K562 (cell line): ENCODE measurements at regions not wholly inside any gene's neighbourhood (a gene's known extent, or its start where the extent isn't known, plus 50 kb on each side); places are given as distances from the start of the nearest gene placed in this dataset.
A peak's percentile ranks its signal among the peaks of the same experiment; 100 is the strongest.

ENCODE experiments used
- ATAC-seq: fragments of 200-7000 bp; cut with Tn5 transposase; 3 replicates; pipeline ENCODE4 v1.9.1; 2020; ENCODE audit warnings: moderate library complexity
- BruUV-seq: library from RNA; stranded (reverse); fragments of 400-500 nt; replicated peaks from 2 replicates; lab custom pipeline; 2021; lab: Mats Ljungman, UMichigan
- CTCF ChIA-PET: fragments of 300-600 bp; formaldehyde crosslinking; extraction: SDS; loops from one replicate; lab custom pipeline; 2021; ENCODE audit warnings: low intra/inter-chr PET ratio; lab: Yijun Ruan, JAX
- POLR2A ChIA-PET: fragments of 300-600, 350-650 bp; sonication (Branson Sonifier 250); formaldehyde crosslinking; extraction: SDS; loops from one replicate; lab custom pipeline; 2021; ENCODE audit warnings: antibody characterized with exemption, inconsistent platforms; lab: Yijun Ruan, JAX
- DNase-seq, 4 experiments: peaks; one replicate each; pipeline versions ENCODE4 v3.0.0 to v3.0.0-alpha.2; 2011 to 2018; ENCODE audit warnings: low spot score in 3 of 4, mixed read lengths in 3 of 4; ENCODE audit errors: extremely low read depth in 1 of 4
- FAIRE-seq: peaks from 2 replicates; lab custom pipeline; 2011; peaks lifted over from hg19 to GRCh38; lab: Jason Lieb, UNC
- H2AFZ ChIP-seq: 2 replicates; pipeline ENCODE4 v1.6.0; 2011; ENCODE audit warnings: low read depth, low read length, control low read depth, inconsistent platforms
- H3K27ac ChIP-seq: fragments of 200-600 bp; 3 replicates; pipeline ENCODE4 v1.8.0; 2011; ENCODE audit warnings: low read depth, mild to moderate bottlenecking, control low read depth, inconsistent platforms, low read length, moderate library complexity, mixed read lengths; ENCODE audit errors: extremely low read depth
- H3K27me3 ChIP-seq, 2 experiments: fragments of 300-600 bp in 1 of 2; 2 replicates in 1 of 2; 3 replicates in 1 of 2; pipeline versions ENCODE4 v1.6.0 to v1.8.0; 2011; ENCODE audit warnings: inconsistent platforms in 2 of 2, low read length in 2 of 2, mild to moderate bottlenecking in 1 of 2, mixed read lengths in 1 of 2, moderate library complexity in 1 of 2; ENCODE audit not compliant: control insufficient read depth in 2 of 2, insufficient read depth in 2 of 2
- H3K36me3 ChIP-seq: fragments of 300-600 bp; 3 replicates; pipeline ENCODE4 v1.8.0; 2011; ENCODE audit warnings: mild to moderate bottlenecking, low read length, inconsistent platforms; ENCODE audit not compliant: control insufficient read depth, insufficient read depth
- H3K4me1 ChIP-seq, 2 experiments: fragments of 200-600 bp in 1 of 2; replicated peaks in 1 of 2; 2 replicates in 1 of 2; 3 replicates in 1 of 2; pipeline versions ENCODE4 v1.5.1 to v1.8.0; 2011; ENCODE audit warnings: inconsistent platforms in 2 of 2, low read length in 2 of 2, mild to moderate bottlenecking in 1 of 2, mixed read lengths in 1 of 2, moderate library complexity in 1 of 2; ENCODE audit not compliant: control insufficient read depth in 2 of 2, insufficient read depth in 2 of 2
- H3K4me2 ChIP-seq: 2 replicates; pipeline ENCODE4 v1.6.1; 2011; ENCODE audit warnings: low read length, control low read depth, inconsistent platforms, mixed read lengths; ENCODE audit not compliant: insufficient read depth
- H3K4me3 ChIP-seq: fragments of 200-600 bp; sonication (generic), shearing (Covaris generic); 2 replicates; pipeline ENCODE4 v1.5.1; 2016; ENCODE audit warnings: control low read depth, inconsistent platforms
- H3K79me2 ChIP-seq: fragments of 200-600 bp; 3 replicates; pipeline ENCODE4 v1.8.0; 2011; ENCODE audit warnings: low read length, inconsistent platforms; ENCODE audit not compliant: control insufficient read depth, insufficient read depth
- H3K9ac ChIP-seq, 2 experiments: 2 replicates each; pipeline versions ENCODE4 v1.6.0 to v1.6.1; 2011; ENCODE audit warnings: low read depth in 2 of 2, low read length in 2 of 2, control low read depth in 1 of 2, inconsistent platforms in 1 of 2, mild to moderate bottlenecking in 1 of 2, mixed read lengths in 1 of 2; ENCODE audit not compliant: insufficient read depth in 1 of 2
- H3K9me1 ChIP-seq: one replicate; pipeline ENCODE4 v1.6.0; 2011; ENCODE audit warnings: inconsistent platforms, mild to moderate bottlenecking, low read length, moderate library complexity; ENCODE audit not compliant: control insufficient read depth, insufficient read depth
- H3K9me3 ChIP-seq: replicated peaks from 2 replicates; pipeline ENCODE4 v1.5.1; 2011; ENCODE audit warnings: low read depth, low read length, inconsistent platforms; ENCODE audit not compliant: control insufficient read depth, insufficient read depth
- H4K20me1 ChIP-seq: replicated peaks from 2 replicates; pipeline ENCODE4 v1.6.1; 2011; ENCODE audit warnings: low read length, inconsistent platforms, mixed read lengths; ENCODE audit not compliant: control insufficient read depth, insufficient read depth
- C11orf30 ChIP-seq: fragments of 450-650 bp; IDR thresholded peaks from 2 replicates; pipeline ENCODE4 v1.6.1; 2016; ENCODE audit warnings: low read depth, mild to moderate bottlenecking
- CCAR2 ChIP-seq: fragments of 200-400 bp; formaldehyde crosslinking; IDR thresholded peaks from 2 replicates; pipeline ENCODE4 v1.6.1; 2017; ENCODE audit warnings: mild to moderate bottlenecking, low read depth, low read length
- EZH2 ChIP-seq: IDR thresholded peaks from 2 replicates; pipeline ENCODE4 v1.6.1; 2012; ENCODE audit warnings: low read depth, mild to moderate bottlenecking, inconsistent platforms, low read length, borderline replicate concordance
- FOXA3 ChIP-seq, 2 experiments: fragments of 450-650 bp in 1 of 2; sonication (generic) in 1 of 2; formaldehyde crosslinking; IDR thresholded peaks in 1 of 2; conservative IDR thresholded peaks in 1 of 2; 2 replicates each; pipeline versions ENCODE4 v1.4.0 to v1.8.0; 2020 to 2022; ENCODE audit warnings: mild to moderate bottlenecking in 2 of 2, missing genetic modification reagents in 1 of 2
- JUND ChIP-seq, 2 experiments: IDR thresholded peaks; 2 replicates in 1 of 2; 3 replicates in 1 of 2; pipeline ENCODE4 v1.6.1; 2011; ENCODE audit warnings: borderline replicate concordance in 2 of 2, low read depth in 2 of 2, low read length in 2 of 2, improper control_type of control experiment in 1 of 2, missing biosample characterization in 1 of 2, missing genetic modification characterization in 1 of 2, missing genetic modification reagents in 1 of 2
- KDM5B ChIP-seq: fragments of 200-600 bp; sonication (generic); IDR thresholded peaks from 2 replicates; pipeline ENCODE4 v1.6.1; 2012; ENCODE audit warnings: low read depth, mild to moderate bottlenecking, moderate library complexity, low read length, control low read depth, inconsistent platforms; ENCODE audit not compliant: insufficient replicate concordance
- NFIX ChIP-seq: fragments of 250-450 bp; sonication (Bioruptor Pico); IDR thresholded peaks from 2 replicates; pipeline ENCODE4 v1.4.0; 2020; ENCODE audit warnings: low read depth, mild to moderate bottlenecking, moderate library complexity
- RREB1 ChIP-seq: fragments of 250-450 bp; sonication (Bioruptor Pico); IDR thresholded peaks from 2 replicates; pipeline ENCODE4 v1.4.0; 2020
- ZNF57 ChIP-seq: fragments of 450-650 bp; formaldehyde crosslinking; IDR thresholded peaks from 2 replicates; pipeline ENCODE4 v1.4.0; 2020; ENCODE audit warnings: mild to moderate bottlenecking, moderate library complexity
- WGBS: fragments of 100-300 bp; shearing (Covaris generic); methylation state at CpG from one replicate; pipeline ENCODE4 v1.1.6; 2016; ENCODE audit warnings: low coverage, mixed read lengths; ENCODE audit not compliant: insufficient coverage; ENCODE audit errors: missing lambda C conversion rate; 5-methylcytosine and 5-hydroxymethylcytosine counted together
- in situ Hi-C: fragments of 300-500 bp; cut with MboI; formaldehyde crosslinking; loops from 4 replicates; pipeline ENCODE4 v1.15.0; 2018; ENCODE audit warnings: inconsistent platforms, mixed read lengths
- intact Hi-C: fragments of 100-400 bp; cut with micrococcal nuclease; formaldehyde crosslinking; loops from 2 replicates; pipeline ENCODE4 v1.14.2; 2022

GRCh38 chr16:86199871-86200695 lies 301.1 kb downstream of the IRF8 start:
- ChIA-PET CTCF (no interaction called here), POLR2A (no interaction called here)
- WGBS, result 1% methylated on average over 28 of the region's 28 CpGs
- Histone ChIP-seq H3K9me1 (no peaks in the 10 kb centered on the region), H3K27me3 (peaks cover 61% of the 10 kb centered on the region in 2 experiments), H3K79me2 (no peaks in the 10 kb centered on the region), H3K4me1 (no peaks in the 10 kb centered on the region), H3K4me3 (no peak overlapping the region), H4K20me1 (no peaks in the 10 kb centered on the region; the same call in 1 of the 2 replicates), H3K4me2 (no peak overlapping the region), H3K9me3 (no peaks in the 10 kb centered on the region), H3K9ac (no peak overlapping the region), H3K36me3 (no peaks in the 10 kb centered on the region), H2AFZ (no peak overlapping the region), H3K27ac (no peak overlapping the region)
- in situ Hi-C loops (no loop called here), intact Hi-C loops (no loop called here)
- BruUV-seq, result no TSS peak
- ATAC-seq (no peak), DNase-seq (no peak), FAIRE-seq (no peak)
- TF ChIP-seq FOXA3 (CRISPR knock-in tag; conservative IDR thresholded peaks at IDR 0.05 in 1 of 2, IDR thresholded peaks at IDR 0.05 in 1 of 2) (no peak), EZH2 (peak; percentile 77; the same call in 1 of the 2 replicates), NFIX (CRISPR knock-in tag) (no peak)

GRCh38 chr16:86200722-86201121 lies 301.8 kb downstream of the IRF8 start:
- H2AFZ ChIP-seq, result no peak overlapping the region
- CTCF ChIA-PET, result no interaction called here
- H3K4me2 ChIP-seq, result no peak overlapping the region
- no peak overlapping the region for H3K9ac ChIP-seq
- FAIRE-seq, result no peak
- H3K27me3 ChIP-seq, result peaks cover 57% of the 10 kb centered on the region in 2 experiments
- in situ Hi-C loops, result no loop called here
- no peaks in the 10 kb centered on the region for H3K79me2 ChIP-seq
- ATAC-seq, result no peak
- H3K27ac ChIP-seq, result no peak overlapping the region
- 1% methylated on average over 6 of the region's 9 CpGs for WGBS
- no TSS peak for BruUV-seq
- H3K4me3 ChIP-seq, result no peak overlapping the region
- POLR2A ChIA-PET, result no interaction called here
- H3K36me3 ChIP-seq, result no peaks in the 10 kb centered on the region
- H3K9me3 ChIP-seq, result no peaks in the 10 kb centered on the region
- no peaks in the 10 kb centered on the region for H3K9me1 ChIP-seq
- DNase-seq, result no peak
- intact Hi-C loops, result no loop called here
- H3K4me1 ChIP-seq, result no peaks in the 10 kb centered on the region
- no peaks in the 10 kb centered on the region; the same call in 1 of the 2 replicates for H4K20me1 ChIP-seq
- TF ChIP-seq ZNF57 (no peak), CCAR2 (no peak), KDM5B (no peak), RREB1 (CRISPR knock-in tag) (no peak), C11orf30 (no peak), JUND (IDR thresholded peaks at IDR 0.05; ENCODE audit: borderline replicate concordance, low read depth, low read length) (no peak), JUND (tag; IDR thresholded peaks at IDR 0.05; ENCODE audit: borderline replicate concordance, low read depth, low read length) (no peak)
